ENCODE measurements at regions not wholly inside any gene's neighbourhood (a gene's known extent, or its start where the extent isn't known, plus 50 kb on each side); places are given as distances from the start of the nearest gene placed in this dataset.
"Not testable (repeated sequence)": the region's sequence is repeated elsewhere in the genome, so short reads cannot be mapped to it uniquely, and the experiment has no call there.

DNA sequence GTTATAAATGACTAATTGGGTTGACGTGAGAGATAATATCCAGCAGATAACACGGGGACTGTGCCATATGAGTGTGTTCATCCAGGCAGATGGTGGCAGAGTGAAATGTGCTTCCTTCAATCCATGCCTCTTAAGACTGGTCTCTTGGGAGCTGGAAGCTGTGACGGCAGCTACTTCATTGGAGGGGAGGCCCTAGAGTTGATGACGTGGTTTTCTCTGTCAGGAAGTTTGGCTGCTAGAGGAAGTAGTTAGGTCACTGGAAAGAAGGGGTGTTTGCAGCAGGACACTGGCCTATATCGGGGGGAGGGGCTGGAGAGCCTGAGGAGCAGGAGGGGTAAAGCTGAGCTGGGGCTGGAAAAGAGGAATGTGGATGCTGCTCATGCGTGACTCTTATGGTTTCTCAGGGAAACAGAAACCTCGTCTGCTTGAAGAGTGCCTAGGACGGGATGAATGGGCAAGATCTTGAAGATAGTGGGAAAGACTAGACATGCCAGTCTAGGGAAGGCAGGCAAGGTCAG is 3051.6 kb downstream of the RPIA start:
- DNase-seq; H3K4me1 ChIP-seq; H3K9me3 ChIP-seq; ATAC-seq; H3K4me3 ChIP-seq; intact Hi-C loops (cut with DNase I); H3K27me3 ChIP-seq (ENCODE audit: insufficient read depth in 3 of 3, low read length in 2 of 3); H3K27ac ChIP-seq; H3K36me3 ChIP-seq (ENCODE audit: insufficient read depth in 1 of 2, low read depth in 1 of 2): not testable (repeated sequence)
- WGBS, 3 donors, result 36 to 50% (median 36%) methylated on average over 8 of the region's 8 CpGs

GRCh38 chr2:91743910-91744309 is 3052.4 kb downstream of the RPIA start:
- 62 to 90% (median 81%) methylated on average over 1 of the region's 1 CpG for WGBS, 3 donors
- H3K36me3 ChIP-seq (ENCODE audit: insufficient read depth in 1 of 2, low read depth in 1 of 2), result not testable (repeated sequence)

DNA sequence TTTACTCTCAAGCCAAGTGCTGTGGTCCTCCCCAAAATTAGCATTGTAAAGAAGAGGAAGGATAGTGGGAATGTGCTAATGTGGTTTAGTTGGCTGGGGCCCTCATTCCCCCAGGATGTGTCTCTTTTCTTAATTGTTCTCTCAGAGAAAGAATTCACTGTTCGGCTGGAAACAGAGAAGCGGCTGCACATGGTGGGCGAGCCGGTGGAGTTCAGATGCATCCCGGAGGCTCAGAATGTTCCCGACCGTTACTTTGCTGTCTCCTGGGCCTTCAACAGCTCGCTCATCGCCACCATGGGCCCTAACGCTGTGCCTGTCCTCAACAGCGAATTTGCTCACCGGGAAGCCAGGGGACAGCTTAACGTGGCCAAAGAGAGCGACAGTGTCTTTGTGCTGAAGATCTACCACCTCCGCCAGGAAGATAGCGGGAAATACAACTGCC is 3053.2 kb downstream of the RPIA start:
- H3K9me3 ChIP-seq; H3K4me3 ChIP-seq; H3K27me3 ChIP-seq (ENCODE audit: insufficient read depth in 3 of 3, low read length in 2 of 3); H3K4me1 ChIP-seq; intact Hi-C loops (cut with DNase I); ATAC-seq; H3K36me3 ChIP-seq (ENCODE audit: insufficient read depth in 1 of 2, low read depth in 1 of 2); H3K27ac ChIP-seq; DNase-seq: not testable (repeated sequence)
- 53 to 67% (median 62%) methylated on average over 10 to 14 of the region's 16 CpGs for WGBS, 3 donors

More at GRCh38 chr2:91743910-91744309, 3052.4 kb downstream of the RPIA start:
- H3K4me3 ChIP-seq; H3K27ac ChIP-seq; H3K9me3 ChIP-seq; DNase-seq; H3K4me1 ChIP-seq; H3K27me3 ChIP-seq (ENCODE audit: insufficient read depth in 3 of 3, low read length in 2 of 3); ATAC-seq; intact Hi-C loops (cut with DNase I): not testable (repeated sequence)

- no peaks in the 10 kb centered on the region for H3K4me1 ChIP-seq
- intact Hi-C loops (cut with DNase I), result no loop called here
- no peak for DNase-seq
- H3K27me3 ChIP-seq (ENCODE audit: insufficient read depth in 3 of 3, low read length in 2 of 3), result no peaks in the 10 kb centered on the region
- H3K9me3 ChIP-seq, result no peaks in the 10 kb centered on the region
- H3K36me3 ChIP-seq (ENCODE audit: insufficient read depth in 1 of 2, low read depth in 1 of 2), result no peaks in the 10 kb centered on the region
- peak in 2 of 4 donors; percentile 48 to 53 for ATAC-seq
- no peak overlapping the region for H3K27ac ChIP-seq
- TF ChIP-seq, protein P1, sequence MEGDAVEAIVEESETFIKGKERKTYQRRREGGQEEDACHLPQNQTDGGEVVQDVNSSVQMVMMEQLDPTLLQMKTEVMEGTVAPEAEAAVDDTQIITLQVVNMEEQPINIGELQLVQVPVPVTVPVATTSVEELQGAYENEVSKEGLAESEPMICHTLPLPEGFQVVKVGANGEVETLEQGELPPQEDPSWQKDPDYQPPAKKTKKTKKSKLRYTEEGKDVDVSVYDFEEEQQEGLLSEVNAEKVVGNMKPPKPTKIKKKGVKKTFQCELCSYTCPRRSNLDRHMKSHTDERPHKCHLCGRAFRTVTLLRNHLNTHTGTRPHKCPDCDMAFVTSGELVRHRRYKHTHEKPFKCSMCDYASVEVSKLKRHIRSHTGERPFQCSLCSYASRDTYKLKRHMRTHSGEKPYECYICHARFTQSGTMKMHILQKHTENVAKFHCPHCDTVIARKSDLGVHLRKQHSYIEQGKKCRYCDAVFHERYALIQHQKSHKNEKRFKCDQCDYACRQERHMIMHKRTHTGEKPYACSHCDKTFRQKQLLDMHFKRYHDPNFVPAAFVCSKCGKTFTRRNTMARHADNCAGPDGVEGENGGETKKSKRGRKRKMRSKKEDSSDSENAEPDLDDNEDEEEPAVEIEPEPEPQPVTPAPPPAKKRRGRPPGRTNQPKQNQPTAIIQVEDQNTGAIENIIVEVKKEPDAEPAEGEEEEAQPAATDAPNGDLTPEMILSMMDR (IDR thresholded peaks at IDR 0.05), result no peak
- H3K4me3 ChIP-seq, result no peak overlapping the region
- 21 to 36% (median 22%) methylated on average over 45 to 52 of the region's 52 CpGs for WGBS, 3 donors
Measured at GRCh38 chr2:91748902-91749301, 3057.4 kb downstream of the RPIA start.

DNA sequence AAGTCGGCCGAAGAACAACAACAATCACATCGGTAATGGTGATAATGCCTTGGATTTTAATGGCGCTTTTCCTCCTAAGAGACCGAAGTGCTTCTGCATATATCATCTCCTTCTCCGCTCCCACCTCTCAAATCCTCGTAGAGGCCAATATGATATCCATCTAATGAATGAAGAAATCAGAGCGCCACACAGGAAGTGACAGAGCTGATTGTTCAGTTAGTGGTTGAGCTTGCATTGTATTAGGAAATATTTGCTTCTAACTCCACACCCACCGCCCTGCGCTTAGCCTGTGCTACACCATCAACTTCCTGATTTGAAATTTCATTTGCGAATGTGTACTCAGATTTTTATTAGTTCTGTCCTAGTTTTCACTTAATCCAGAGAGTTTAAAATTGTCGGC is 3058.2 kb downstream of the RPIA start:
- H3K9me3 ChIP-seq; DNase-seq; H3K27ac ChIP-seq; intact Hi-C loops (cut with DNase I); H3K4me3 ChIP-seq; H3K4me1 ChIP-seq; H3K36me3 ChIP-seq (ENCODE audit: insufficient read depth in 1 of 2, low read depth in 1 of 2); ATAC-seq; H3K27me3 ChIP-seq (ENCODE audit: insufficient read depth in 3 of 3, low read length in 2 of 3): not testable (repeated sequence)
- 85 to 88% (median 86%) methylated on average over 8 of the region's 12 CpGs for WGBS, 3 donors

DNA sequence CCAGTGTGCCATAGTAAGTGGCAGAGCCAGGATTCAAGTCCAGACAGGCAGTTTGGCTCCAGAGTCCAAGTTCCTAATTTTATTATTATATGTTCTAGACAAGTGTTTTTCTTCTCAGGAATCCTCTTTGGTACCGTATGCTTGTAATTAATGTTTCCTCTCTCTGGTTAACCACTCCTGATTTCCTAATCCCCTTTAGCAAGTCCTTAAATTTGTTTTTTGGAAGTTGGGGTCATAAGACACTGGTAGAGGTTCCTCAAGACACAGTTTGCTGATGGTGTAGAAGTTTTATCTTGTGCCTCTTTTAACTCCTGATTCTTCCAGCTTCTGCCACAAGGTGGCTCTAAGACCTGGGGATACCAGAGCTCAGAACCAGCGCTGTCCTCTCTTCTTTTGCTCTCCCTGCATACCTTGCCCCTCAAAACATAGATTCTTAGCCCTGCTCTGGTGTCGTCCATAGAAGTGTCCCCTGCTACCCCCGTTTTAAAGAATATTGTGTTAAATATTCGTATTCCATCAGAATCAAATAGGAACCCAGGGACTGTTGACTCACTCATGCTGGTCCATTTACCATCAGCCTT is 3068.0 kb downstream of the RPIA start:
- H3K9me3 ChIP-seq; H3K4me1 ChIP-seq; H3K27ac ChIP-seq; H3K27me3 ChIP-seq (ENCODE audit: insufficient read depth in 3 of 3, low read length in 2 of 3); H3K4me3 ChIP-seq; intact Hi-C loops (cut with DNase I); H3K36me3 ChIP-seq (ENCODE audit: insufficient read depth in 1 of 2, low read depth in 1 of 2); DNase-seq; ATAC-seq: not testable (repeated sequence)
- 22 to 40% (median 33%) methylated on average over 4 to 5 of the region's 5 CpGs for WGBS, 3 donors

- ATAC-seq; H3K4me3 ChIP-seq; H3K36me3 ChIP-seq (ENCODE audit: insufficient read depth in 1 of 2, low read depth in 1 of 2); intact Hi-C loops (cut with DNase I); H3K27ac ChIP-seq; H3K9me3 ChIP-seq; H3K4me1 ChIP-seq; DNase-seq; H3K27me3 ChIP-seq (ENCODE audit: insufficient read depth in 3 of 3, low read length in 2 of 3): not testable (repeated sequence)
- 70 to 80% (median 74%) methylated on average over 5 of the region's 5 CpGs for WGBS, 3 donors
Measured at GRCh38 chr2:91760672-91761071, 3069.2 kb downstream of the RPIA start.

- H3K4me3 ChIP-seq; H3K4me1 ChIP-seq; ATAC-seq; intact Hi-C loops (cut with DNase I); DNase-seq; H3K9me3 ChIP-seq; H3K36me3 ChIP-seq (ENCODE audit: insufficient read depth in 1 of 2, low read depth in 1 of 2); H3K27ac ChIP-seq; H3K27me3 ChIP-seq (ENCODE audit: insufficient read depth in 3 of 3, low read length in 2 of 3): not testable (repeated sequence)
- WGBS, 3 donors, result 53 to 70% (median 64%) methylated on average over 3 of the region's 6 CpGs
Measured at GRCh38 chr2:91762312-91762711, 3070.8 kb downstream of the RPIA start.

DNA sequence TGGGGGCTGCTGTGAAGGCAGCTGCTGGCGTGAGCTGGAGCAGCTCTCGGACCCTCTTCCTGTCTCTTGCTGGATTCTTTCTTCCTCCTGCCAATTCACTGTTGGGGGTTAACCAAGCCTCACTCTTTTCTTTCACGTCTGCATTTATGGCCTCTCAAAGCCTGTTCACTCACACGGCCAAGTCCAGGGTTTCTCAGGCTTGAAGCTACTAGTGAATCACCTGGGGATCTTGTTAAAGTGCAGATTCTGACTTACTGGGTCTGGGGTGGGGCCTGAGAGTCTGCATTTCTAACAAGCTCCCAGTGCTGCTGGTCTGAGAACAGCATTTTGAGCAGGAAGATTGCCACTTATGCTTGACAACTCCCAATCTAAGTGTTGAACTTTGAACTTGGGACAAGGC is 3072.2 kb downstream of the RPIA start:
- intact Hi-C loops (cut with DNase I); DNase-seq; H3K4me3 ChIP-seq; H3K27me3 ChIP-seq (ENCODE audit: insufficient read depth in 3 of 3, low read length in 2 of 3); H3K36me3 ChIP-seq (ENCODE audit: insufficient read depth in 1 of 2, low read depth in 1 of 2); H3K4me1 ChIP-seq; ATAC-seq; H3K9me3 ChIP-seq; H3K27ac ChIP-seq: not testable (repeated sequence)
- 38 to 59% (median 54%) methylated on average over 4 of the region's 4 CpGs for WGBS, 3 donors

DNA sequence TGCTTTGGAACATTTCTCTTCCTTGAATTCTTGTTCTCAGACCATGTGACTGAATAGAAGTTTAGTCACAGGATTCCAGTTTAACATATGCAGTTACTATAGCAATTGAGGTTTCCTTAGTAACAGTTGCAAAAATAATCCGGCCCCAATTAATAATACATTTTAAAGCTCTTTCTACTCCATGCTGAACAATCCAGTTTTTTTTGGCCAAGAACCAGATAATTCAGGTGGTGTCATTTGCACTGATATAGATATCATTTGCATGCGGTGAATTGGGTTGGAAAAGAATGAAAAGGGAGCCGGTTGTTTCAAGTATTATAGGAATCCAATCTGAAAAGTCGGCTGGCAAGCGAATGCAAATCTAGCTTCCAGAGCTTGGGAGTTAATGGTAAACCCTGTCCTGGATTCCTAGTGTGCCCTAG is 3073.1 kb downstream of the RPIA start:
- DNase-seq; H3K27me3 ChIP-seq (ENCODE audit: insufficient read depth in 3 of 3, low read length in 2 of 3); H3K36me3 ChIP-seq (ENCODE audit: insufficient read depth in 1 of 2, low read depth in 1 of 2); H3K9me3 ChIP-seq; ATAC-seq; H3K4me3 ChIP-seq; intact Hi-C loops (cut with DNase I); H3K4me1 ChIP-seq; H3K27ac ChIP-seq: not testable (repeated sequence)
- WGBS, 3 donors, result 43 to 47% (median 46%) methylated on average over 5 of the region's 5 CpGs
